ENCODE measurements at regions not wholly inside any gene's neighbourhood (a gene's known extent, or its start where the extent isn't known, plus 50 kb on each side); places are given as distances from the start of the nearest gene placed in this dataset.

GRCh38 chr2:21328177-21328576, 204.4 kb downstream of the TDRD15 start:
- intact Hi-C loops (cut with DNase I) = no loop called here
- DNase-seq = no peak
- H3K27me3 ChIP-seq = no peaks in the 10 kb centered on the region
- no peak overlapping the region for H3K4me3 ChIP-seq
- no peak for TF ChIP-seq CTCF (IDR thresholded peaks at IDR 0.05)
- H3K4me1 ChIP-seq = no peaks in the 10 kb centered on the region
- H3K36me3 ChIP-seq = no peaks in the 10 kb centered on the region
- no peak for ATAC-seq
- H3K9me3 ChIP-seq = no peaks in the 10 kb centered on the region
- no peak overlapping the region for H3K27ac ChIP-seq

GRCh38 chr2:21330786-21331391, 207.1 kb downstream of the TDRD15 start:
- no peak overlapping the region for H3K4me3 ChIP-seq
- ATAC-seq (no peak), DNase-seq (no peak)
- intact Hi-C loops (cut with DNase I) = no loop called here
- TF ChIP-seq CTCF (IDR thresholded peaks at IDR 0.05) = no peak
- H3K27me3 ChIP-seq = no peaks in the 10 kb centered on the region
- H3K4me1 ChIP-seq = no peaks in the 10 kb centered on the region
- no peak overlapping the region for H3K27ac ChIP-seq
- no peaks in the 10 kb centered on the region for H3K36me3 ChIP-seq
- H3K9me3 ChIP-seq = peaks cover 0 to 2% of the 10 kb centered on the region in 2 donors

- H3K4me3 ChIP-seq = no peak overlapping the region
- TF ChIP-seq CTCF (IDR thresholded peaks at IDR 0.05) = no peak
- no peaks in the 10 kb centered on the region for H3K4me1 ChIP-seq
- H3K36me3 ChIP-seq = no peaks in the 10 kb centered on the region
- no peak for ATAC-seq
- intact Hi-C loops (cut with DNase I) = no loop called here
- no peak overlapping the region for H3K27ac ChIP-seq
- H3K9me3 ChIP-seq = peaks cover 0 to 5% of the 10 kb centered on the region in 2 donors
- H3K27me3 ChIP-seq = no peaks in the 10 kb centered on the region
- no peak for DNase-seq
Observed at GRCh38 chr2:21331625-21332370, 208.0 kb downstream of the TDRD15 start.

- no peak for DNase-seq
- intact Hi-C loops (cut with DNase I) = no loop called here
Observed at GRCh38 chr2:21332993-21333625, 209.3 kb downstream of the TDRD15 start.

More at GRCh38 chr2:21332993-21333625, 209.3 kb downstream of the TDRD15 start:
- Histone ChIP-seq H3K4me3 (no peak overlapping the region), H3K9me3 (peaks cover 0 to 5% of the 10 kb centered on the region in 2 donors), H3K36me3 (no peaks in the 10 kb centered on the region), H3K4me1 (no peaks in the 10 kb centered on the region), H3K27ac (no peak overlapping the region), H3K27me3 (no peaks in the 10 kb centered on the region)
- ATAC-seq = no peak
- no peak for TF ChIP-seq CTCF (IDR thresholded peaks at IDR 0.05)
